ENCODE measurements at regions not wholly inside any gene's neighbourhood (a gene's known extent, or its start where the extent isn't known, plus 50 kb on each side); places are given as distances from the start of the nearest gene placed in this dataset.

DNA sequence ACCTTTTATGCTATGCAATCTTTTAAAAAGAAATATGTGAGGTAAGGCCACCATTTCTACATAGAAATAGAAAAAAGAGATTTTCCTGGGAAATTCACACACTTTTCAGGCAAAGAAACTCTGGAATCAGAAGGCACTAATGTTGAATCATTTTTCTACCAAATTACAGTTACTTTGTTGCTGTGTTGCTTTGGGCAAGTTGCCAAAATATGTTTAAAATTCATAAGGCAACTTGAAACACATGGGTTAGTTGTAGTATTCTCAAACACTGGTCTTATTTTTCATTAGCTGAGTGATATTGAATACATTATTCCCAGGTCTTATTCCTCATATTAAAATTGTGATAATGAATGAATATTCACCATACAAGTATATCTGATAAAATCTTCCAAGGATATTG is 195.0 kb upstream of the SLITRK1 start:
- peaks cover 12% of the 10 kb centered on the region for H3K4me1 Mint-ChIP-seq
- H3K27me3 Mint-ChIP-seq (ENCODE audit: low read depth): no peaks in the 10 kb centered on the region
- ChIA-PET POLR2A (no interaction called here), CTCF (no interaction called here)
- no peaks in the 10 kb centered on the region for H3K36me3 Mint-ChIP-seq
- ATAC-seq (no peak), DNase-seq (ENCODE audit: low spot score) (no peak)
- no peaks in the 10 kb centered on the region for H3K9me3 Mint-ChIP-seq
- H3K27ac Mint-ChIP-seq: no peak overlapping the region
- TF ChIP-seq NFATC4 (CRISPR knock-in tag; IDR thresholded peaks at IDR 0.05) (no peak), NFE2L1 (CRISPR knock-in tag; IDR thresholded peaks at IDR 0.05) (no peak), ZNF671 (CRISPR knock-in tag; IDR thresholded peaks at IDR 0.05) (no peak), ZNF232 (CRISPR knock-in tag; IDR thresholded peaks at IDR 0.05) (no peak), EMX1 (CRISPR knock-in tag; IDR thresholded peaks at IDR 0.05) (no peak), GABPB1 (CRISPR knock-in tag; IDR thresholded peaks at IDR 0.05) (no peak), FOXP1 (CRISPR knock-in tag; IDR thresholded peaks at IDR 0.05; ENCODE audit: borderline replicate concordance) (no peak)
- TF ChIP-seq, protein P1, sequence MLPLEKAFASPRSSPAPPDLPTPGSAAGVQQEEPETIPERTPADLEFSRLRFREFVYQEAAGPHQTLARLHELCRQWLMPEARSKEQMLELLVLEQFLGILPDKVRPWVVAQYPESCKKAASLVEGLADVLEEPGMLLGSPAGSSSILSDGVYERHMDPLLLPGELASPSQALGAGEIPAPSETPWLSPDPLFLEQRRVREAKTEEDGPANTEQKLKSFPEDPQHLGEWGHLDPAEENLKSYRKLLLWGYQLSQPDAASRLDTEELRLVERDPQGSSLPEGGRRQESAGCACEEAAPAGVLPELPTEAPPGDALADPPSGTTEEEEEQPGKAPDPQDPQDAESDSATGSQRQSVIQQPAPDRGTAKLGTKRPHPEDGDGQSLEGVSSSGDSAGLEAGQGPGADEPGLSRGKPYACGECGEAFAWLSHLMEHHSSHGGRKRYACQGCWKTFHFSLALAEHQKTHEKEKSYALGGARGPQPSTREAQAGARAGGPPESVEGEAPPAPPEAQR (CRISPR knock-in tag; IDR thresholded peaks at IDR 0.05): no peak
- TF ChIP-seq, protein P2, sequence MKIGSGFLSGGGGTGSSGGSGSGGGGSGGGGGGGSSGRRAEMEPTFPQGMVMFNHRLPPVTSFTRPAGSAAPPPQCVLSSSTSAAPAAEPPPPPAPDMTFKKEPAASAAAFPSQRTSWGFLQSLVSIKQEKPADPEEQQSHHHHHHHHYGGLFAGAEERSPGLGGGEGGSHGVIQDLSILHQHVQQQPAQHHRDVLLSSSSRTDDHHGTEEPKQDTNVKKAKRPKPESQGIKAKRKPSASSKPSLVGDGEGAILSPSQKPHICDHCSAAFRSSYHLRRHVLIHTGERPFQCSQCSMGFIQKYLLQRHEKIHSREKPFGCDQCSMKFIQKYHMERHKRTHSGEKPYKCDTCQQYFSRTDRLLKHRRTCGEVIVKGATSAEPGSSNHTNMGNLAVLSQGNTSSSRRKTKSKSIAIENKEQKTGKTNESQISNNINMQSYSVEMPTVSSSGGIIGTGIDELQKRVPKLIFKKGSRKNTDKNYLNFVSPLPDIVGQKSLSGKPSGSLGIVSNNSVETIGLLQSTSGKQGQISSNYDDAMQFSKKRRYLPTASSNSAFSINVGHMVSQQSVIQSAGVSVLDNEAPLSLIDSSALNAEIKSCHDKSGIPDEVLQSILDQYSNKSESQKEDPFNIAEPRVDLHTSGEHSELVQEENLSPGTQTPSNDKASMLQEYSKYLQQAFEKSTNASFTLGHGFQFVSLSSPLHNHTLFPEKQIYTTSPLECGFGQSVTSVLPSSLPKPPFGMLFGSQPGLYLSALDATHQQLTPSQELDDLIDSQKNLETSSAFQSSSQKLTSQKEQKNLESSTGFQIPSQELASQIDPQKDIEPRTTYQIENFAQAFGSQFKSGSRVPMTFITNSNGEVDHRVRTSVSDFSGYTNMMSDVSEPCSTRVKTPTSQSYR (CRISPR knock-in tag; IDR thresholded peaks at IDR 0.05): no peak
- TF ChIP-seq, protein P3, sequence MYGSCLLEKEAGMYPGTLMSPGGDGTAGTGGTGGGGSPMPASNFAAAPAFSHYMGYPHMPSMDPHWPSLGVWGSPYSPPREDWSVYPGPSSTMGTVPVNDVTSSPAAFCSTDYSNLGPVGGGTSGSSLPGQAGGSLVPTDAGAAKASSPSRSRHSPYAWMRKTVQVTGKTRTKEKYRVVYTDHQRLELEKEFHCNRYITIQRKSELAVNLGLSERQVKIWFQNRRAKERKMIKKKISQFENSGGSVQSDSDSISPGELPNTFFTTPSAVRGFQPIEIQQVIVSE (CRISPR knock-in tag; IDR thresholded peaks at IDR 0.05; ENCODE audit: borderline replicate concordance): no peak
- TF ChIP-seq, protein P4, sequence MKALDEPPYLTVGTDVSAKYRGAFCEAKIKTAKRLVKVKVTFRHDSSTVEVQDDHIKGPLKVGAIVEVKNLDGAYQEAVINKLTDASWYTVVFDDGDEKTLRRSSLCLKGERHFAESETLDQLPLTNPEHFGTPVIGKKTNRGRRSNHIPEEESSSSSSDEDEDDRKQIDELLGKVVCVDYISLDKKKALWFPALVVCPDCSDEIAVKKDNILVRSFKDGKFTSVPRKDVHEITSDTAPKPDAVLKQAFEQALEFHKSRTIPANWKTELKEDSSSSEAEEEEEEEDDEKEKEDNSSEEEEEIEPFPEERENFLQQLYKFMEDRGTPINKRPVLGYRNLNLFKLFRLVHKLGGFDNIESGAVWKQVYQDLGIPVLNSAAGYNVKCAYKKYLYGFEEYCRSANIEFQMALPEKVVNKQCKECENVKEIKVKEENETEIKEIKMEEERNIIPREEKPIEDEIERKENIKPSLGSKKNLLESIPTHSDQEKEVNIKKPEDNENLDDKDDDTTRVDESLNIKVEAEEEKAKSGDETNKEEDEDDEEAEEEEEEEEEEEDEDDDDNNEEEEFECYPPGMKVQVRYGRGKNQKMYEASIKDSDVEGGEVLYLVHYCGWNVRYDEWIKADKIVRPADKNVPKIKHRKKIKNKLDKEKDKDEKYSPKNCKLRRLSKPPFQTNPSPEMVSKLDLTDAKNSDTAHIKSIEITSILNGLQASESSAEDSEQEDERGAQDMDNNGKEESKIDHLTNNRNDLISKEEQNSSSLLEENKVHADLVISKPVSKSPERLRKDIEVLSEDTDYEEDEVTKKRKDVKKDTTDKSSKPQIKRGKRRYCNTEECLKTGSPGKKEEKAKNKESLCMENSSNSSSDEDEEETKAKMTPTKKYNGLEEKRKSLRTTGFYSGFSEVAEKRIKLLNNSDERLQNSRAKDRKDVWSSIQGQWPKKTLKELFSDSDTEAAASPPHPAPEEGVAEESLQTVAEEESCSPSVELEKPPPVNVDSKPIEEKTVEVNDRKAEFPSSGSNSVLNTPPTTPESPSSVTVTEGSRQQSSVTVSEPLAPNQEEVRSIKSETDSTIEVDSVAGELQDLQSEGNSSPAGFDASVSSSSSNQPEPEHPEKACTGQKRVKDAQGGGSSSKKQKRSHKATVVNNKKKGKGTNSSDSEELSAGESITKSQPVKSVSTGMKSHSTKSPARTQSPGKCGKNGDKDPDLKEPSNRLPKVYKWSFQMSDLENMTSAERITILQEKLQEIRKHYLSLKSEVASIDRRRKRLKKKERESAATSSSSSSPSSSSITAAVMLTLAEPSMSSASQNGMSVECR (CRISPR knock-in tag; IDR thresholded peaks at IDR 0.05; ENCODE audit: borderline replicate concordance): no peak
- TF ChIP-seq, protein P5, sequence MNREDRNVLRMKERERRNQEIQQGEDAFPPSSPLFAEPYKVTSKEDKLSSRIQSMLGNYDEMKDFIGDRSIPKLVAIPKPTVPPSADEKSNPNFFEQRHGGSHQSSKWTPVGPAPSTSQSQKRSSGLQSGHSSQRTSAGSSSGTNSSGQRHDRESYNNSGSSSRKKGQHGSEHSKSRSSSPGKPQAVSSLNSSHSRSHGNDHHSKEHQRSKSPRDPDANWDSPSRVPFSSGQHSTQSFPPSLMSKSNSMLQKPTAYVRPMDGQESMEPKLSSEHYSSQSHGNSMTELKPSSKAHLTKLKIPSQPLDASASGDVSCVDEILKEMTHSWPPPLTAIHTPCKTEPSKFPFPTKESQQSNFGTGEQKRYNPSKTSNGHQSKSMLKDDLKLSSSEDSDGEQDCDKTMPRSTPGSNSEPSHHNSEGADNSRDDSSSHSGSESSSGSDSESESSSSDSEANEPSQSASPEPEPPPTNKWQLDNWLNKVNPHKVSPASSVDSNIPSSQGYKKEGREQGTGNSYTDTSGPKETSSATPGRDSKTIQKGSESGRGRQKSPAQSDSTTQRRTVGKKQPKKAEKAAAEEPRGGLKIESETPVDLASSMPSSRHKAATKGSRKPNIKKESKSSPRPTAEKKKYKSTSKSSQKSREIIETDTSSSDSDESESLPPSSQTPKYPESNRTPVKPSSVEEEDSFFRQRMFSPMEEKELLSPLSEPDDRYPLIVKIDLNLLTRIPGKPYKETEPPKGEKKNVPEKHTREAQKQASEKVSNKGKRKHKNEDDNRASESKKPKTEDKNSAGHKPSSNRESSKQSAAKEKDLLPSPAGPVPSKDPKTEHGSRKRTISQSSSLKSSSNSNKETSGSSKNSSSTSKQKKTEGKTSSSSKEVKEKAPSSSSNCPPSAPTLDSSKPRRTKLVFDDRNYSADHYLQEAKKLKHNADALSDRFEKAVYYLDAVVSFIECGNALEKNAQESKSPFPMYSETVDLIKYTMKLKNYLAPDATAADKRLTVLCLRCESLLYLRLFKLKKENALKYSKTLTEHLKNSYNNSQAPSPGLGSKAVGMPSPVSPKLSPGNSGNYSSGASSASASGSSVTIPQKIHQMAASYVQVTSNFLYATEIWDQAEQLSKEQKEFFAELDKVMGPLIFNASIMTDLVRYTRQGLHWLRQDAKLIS (CRISPR knock-in tag; IDR thresholded peaks at IDR 0.05; ENCODE audit: borderline replicate concordance): no peak
- TF ChIP-seq, protein P6, sequence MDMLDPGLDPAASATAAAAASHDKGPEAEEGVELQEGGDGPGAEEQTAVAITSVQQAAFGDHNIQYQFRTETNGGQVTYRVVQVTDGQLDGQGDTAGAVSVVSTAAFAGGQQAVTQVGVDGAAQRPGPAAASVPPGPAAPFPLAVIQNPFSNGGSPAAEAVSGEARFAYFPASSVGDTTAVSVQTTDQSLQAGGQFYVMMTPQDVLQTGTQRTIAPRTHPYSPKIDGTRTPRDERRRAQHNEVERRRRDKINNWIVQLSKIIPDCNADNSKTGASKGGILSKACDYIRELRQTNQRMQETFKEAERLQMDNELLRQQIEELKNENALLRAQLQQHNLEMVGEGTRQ (CRISPR knock-in tag; IDR thresholded peaks at IDR 0.05): no peak
- TF ChIP-seq, protein P7, sequence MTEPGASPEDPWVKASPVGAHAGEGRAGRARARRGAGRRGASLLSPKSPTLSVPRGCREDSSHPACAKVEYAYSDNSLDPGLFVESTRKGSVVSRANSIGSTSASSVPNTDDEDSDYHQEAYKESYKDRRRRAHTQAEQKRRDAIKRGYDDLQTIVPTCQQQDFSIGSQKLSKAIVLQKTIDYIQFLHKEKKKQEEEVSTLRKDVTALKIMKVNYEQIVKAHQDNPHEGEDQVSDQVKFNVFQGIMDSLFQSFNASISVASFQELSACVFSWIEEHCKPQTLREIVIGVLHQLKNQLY (CRISPR knock-in tag; IDR thresholded peaks at IDR 0.05): no peak
- TF ChIP-seq, protein P8, sequence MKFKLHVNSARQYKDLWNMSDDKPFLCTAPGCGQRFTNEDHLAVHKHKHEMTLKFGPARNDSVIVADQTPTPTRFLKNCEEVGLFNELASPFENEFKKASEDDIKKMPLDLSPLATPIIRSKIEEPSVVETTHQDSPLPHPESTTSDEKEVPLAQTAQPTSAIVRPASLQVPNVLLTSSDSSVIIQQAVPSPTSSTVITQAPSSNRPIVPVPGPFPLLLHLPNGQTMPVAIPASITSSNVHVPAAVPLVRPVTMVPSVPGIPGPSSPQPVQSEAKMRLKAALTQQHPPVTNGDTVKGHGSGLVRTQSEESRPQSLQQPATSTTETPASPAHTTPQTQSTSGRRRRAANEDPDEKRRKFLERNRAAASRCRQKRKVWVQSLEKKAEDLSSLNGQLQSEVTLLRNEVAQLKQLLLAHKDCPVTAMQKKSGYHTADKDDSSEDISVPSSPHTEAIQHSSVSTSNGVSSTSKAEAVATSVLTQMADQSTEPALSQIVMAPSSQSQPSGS (CRISPR knock-in tag; IDR thresholded peaks at IDR 0.05; ENCODE audit: borderline replicate concordance, low read depth): no peak
- TF ChIP-seq, protein P9, sequence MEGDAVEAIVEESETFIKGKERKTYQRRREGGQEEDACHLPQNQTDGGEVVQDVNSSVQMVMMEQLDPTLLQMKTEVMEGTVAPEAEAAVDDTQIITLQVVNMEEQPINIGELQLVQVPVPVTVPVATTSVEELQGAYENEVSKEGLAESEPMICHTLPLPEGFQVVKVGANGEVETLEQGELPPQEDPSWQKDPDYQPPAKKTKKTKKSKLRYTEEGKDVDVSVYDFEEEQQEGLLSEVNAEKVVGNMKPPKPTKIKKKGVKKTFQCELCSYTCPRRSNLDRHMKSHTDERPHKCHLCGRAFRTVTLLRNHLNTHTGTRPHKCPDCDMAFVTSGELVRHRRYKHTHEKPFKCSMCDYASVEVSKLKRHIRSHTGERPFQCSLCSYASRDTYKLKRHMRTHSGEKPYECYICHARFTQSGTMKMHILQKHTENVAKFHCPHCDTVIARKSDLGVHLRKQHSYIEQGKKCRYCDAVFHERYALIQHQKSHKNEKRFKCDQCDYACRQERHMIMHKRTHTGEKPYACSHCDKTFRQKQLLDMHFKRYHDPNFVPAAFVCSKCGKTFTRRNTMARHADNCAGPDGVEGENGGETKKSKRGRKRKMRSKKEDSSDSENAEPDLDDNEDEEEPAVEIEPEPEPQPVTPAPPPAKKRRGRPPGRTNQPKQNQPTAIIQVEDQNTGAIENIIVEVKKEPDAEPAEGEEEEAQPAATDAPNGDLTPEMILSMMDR (IDR thresholded peaks at IDR 0.05): no peak
- H3K4me3 Mint-ChIP-seq: no peak overlapping the region
